Stimulated activated CD8-positive, alpha-beta memory T cell treated with anti-CD3 and anti-CD28 coated beads, Interleukin-4, amount 100 ng/mL, for 48 hours (primary cell): ENCODE measurements at regions not wholly inside any gene's neighbourhood (a gene's known extent, or its start where the extent isn't known, plus 50 kb on each side); places are given as distances from the start of the nearest gene placed in this dataset.
"Not testable (repeated sequence)": the region's sequence is repeated elsewhere in the genome, so short reads cannot be mapped to it uniquely, and the experiment has no call there.

Experiments
- DNase-seq: peaks from one replicate; pipeline ENCODE4 v3.0.0-alpha.2; 2020

DNA sequence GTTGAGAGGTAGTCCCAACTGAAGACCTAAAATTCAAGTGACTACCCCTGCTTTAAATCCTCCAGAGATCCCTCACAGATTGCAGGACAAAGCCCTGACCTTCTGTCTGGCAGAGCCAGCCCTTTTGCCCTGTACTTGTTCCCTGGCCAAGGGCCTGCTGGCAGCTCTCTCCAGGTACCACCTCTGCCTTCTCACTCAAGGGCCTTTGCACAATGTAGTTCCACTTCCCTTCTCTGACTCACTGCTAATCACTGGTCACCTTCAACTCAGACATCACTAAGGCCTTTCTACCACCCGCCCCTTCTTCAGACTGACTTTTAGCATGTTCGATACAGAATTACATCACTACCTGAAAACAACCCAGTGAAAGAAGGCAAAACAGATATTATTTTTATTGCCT, 411.0 kb downstream of the TMEM182 start:
- DNase-seq = no peak

DNA sequence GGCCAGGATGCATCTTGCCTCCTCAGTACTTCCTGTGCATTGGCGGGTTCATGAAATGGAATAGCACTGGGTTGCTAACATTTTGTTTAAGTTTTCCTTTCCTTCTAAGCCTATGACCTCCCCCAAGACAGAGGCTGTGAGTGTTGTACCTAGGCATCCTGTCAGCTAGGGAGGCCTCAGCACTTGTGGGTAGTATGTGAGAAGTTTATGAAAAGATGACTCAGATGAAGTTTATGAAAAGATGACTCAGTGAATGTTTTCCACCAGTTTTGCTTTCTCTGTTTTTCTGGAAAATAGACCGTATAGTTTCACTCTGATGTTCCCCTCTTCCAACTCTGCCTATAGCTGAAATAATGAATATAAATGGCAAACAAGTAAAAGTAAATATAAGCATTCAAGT, 412.9 kb downstream of the TMEM182 start:
- DNase-seq = no peak

DNA sequence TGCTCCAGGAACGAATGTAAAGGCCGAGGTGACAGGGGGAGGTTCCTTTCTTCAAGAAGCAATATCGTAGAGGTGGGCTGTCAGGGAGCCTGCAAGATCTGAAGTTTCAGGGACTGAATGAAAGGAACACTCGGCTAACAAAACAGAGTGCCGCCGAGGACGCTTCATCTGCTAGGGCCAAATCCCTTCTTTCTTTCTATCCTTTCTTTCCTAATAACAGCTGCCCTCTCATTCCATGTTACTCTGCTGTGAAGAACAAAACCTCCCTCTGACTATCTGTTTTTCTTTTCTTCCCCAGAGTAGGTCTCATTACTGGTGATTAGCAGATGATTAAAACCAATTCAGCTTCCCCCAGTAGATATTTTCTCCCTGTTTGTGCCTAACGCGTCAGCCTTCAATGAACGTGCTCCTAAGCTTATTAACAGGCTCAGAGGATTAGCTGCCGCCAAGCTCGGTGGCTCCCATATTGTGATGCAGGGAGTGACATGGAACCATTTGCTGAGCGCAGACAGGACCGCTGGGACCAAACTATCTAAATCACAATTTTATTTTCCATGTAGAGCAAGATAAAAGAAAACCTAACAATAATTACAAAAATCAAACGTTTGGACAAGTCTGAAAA, 414.6 kb downstream of the TMEM182 start:
- DNase-seq = no peak

DNA sequence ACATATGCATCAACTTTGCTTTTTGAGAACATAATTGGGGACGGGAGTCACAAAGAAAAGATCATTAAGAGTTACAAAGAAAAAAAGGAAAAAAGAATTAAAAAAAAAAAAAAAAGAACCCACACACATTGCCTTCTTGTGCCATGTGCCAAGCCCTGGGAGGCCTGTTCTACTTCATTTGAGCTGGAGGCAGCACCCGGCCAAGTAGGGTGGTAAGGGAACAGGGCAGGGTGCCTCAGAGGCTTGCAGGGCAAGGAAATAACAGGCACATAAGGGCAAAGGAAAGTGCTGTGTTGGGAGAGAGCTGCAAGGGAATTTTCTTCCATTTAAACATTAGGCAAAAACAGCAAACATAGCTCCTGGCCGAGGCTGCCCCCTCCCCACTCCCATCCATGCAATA, 418.0 kb downstream of the TMEM182 start:
- no peak for DNase-seq

DNA sequence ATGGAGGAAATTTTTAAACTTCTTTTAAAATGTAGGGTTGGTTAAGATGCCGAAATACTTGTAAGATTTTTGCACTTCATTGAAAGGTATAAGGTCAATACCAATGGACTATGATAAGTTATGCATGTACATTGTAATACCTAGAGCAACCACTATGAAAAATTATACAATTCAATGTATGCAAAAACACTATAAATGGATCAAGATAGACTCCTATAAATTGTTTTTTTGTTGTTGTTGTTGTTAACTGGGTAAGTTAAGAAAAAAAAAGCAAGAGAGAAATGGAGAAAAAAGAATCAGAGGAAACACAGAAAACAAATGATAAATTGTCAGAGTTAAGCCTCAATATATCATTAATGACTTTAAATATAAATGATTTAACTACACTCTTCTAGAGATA, 421.2 kb downstream of the TMEM182 start:
- DNase-seq = no peak

DNA sequence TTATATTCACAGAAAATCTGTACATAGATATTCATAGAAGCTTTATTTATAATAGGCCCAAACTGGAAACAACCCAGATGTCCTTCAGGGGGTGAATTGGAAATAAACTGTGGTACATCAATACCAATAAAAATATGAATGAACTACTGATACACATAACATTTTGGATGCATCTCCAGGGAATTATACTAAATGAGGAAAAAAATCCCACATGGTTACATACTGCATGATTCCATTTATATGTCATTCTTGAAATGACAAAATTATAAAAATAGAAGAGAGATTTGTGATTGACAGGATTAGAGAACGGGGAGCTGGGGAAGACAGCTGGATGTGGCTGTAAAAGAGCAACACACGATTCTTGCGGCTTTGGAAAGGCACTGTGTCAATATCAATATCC, 435.0 kb downstream of the TMEM182 start:
- DNase-seq = no peak

DNA sequence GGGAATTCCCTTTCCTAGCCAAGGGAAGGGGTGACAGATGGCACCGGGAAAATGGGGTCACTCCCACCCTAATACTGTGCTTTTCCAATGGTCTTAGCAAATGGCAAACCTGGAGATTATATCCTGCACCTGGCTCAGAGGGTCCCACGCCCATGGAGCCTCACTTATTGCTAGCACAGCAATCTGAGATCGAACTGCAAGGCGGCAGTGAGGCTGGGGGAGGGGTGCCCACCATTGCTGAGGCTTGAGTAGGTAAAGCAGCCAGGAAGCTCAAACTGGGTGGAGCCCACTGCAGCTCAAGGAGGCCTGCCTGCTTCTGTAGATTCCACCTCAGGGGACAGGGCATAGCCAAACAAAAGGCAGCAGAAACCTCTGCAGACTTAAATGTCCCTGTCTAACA, 438.9 kb downstream of the TMEM182 start:
- DNase-seq = not testable (repeated sequence)

DNA sequence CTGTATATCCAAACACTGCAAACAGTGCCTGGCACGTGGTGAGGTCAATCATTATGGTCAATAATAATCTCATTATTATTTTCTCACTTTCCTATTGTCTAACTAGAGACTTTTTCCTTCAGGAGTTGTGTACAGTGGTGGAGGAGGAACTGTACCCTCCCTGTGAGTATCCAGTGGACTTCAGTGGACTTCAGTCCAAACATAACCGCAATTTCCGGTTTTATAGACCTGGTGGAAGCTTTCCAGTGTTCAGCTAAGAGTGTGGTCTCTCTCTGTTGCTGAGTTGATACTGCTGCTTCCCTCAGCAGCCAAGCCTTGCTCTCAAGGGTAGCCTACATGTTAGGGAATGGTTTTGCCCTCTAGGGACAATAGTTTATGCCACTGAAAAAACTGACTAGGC, 447.1 kb downstream of the TMEM182 start:
- no peak for DNase-seq

DNA sequence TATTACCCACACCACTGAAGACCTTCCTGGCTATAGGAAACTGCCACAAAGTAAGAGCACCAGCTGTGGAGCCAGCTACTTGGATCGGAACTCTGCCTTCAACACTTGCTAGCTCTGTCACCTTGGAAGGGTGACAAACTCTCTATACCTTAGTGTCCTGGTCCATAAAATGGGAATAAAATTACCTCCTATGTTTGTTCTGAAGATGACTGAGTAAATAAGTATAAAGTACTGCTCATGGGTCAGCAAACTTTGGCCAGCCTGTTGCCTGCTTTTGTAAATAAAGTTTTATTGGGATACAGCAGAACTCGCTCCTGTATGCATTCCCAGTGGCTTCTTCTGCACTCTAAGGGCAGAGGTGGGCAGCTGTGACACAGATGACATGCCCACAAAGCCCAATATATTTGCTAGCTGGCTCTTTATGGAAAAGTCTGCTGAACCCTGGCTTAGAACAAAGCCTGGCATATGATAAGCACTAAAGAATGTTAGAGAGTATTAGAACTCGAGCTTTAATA, 451.3 kb downstream of the TMEM182 start:
- DNase-seq = no peak

DNA sequence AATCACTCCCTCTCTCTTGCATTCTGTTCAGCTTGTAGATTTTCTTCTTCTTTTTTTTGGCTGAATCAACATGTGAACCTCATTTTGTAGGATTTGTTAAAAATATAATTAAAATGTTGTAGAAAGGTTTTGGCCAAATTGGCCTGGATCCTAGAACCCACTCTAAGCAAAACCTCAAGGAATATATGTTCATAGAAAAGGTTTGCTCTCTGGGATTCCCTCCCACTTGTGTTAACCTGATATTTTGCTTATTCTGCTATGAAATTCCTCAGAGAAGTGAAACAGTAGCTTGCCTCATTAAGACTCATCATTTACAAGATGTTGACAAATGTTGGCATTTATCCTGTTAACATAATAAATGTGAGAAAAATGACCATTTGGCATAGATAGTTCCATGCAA, 456.7 kb downstream of the TMEM182 start:
- no peak for DNase-seq

DNA sequence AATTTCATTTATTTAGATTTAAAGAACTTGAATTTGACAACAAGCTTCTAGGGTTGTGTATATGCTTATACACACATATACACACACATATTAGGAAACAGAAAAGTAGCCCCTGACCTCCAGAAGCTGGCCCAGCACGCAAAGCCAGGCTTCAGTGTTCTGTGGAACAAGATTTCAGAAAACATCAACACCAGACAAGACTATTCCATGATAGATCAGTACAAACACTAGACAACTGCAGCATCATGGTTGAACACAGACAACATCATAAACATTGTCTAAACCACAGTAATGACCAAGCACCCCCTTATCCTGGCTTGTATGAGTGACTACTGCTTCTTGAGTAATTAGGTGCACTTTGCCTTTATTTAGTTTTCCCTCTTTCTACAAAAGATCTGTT, 457.6 kb downstream of the TMEM182 start:
- DNase-seq = no peak

DNA sequence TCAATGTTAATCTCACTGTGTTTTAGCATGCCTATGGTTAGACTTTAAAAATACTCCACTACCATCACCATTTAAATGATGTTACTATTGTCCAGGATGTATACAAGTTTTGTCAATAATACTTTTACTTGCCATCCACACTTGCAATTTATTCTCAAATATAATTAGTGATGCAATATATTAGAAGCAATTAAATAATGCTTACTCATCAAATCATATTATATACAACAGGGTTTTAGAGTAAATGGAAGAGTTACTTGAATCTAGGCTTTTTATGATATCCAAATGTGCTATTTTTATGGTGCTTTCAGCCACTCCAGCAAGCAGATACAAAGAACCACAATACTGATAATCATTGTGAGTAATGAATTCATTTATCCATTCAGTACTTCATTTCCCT, 461.1 kb downstream of the TMEM182 start:
- no peak for DNase-seq

DNA sequence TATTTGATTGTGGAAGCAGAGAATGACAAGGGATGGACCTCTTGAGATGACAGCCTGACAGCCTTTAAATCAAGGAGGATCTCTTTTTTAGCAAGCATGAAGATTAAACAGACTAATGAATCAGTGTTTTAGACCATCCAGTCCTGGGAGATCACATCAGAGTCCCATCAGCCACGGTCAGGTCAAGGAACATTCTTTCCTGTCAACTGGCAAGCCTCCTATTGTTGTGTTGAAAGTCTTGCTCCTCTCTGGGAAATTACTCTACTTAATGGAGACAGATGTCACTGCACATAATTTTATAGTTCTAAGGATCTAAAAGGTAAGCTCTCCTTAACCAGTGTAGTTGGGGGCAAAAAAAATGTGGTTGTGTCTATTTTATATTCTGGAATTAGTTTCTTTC, 469.0 kb downstream of the TMEM182 start:
- DNase-seq = no peak

DNA sequence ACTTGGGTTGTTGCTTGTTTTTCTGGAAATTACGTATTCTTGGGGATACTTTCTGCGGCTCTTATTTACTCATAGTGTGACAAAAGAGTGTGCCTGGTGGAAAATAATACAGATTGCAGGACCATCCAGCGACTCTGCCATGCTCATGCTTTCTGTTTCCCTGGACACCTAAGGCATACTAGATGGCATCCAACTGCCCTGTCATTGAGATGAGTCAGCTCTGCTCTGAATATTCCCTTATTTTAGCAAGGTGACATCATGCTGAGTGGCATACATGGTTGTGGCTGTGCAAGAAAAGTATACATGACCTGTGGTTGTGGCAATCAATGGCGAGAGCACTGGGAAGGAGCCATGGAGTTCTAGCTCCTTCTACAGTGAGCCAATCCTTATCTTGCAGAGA, 471.0 kb downstream of the TMEM182 start:
- DNase-seq = no peak

DNA sequence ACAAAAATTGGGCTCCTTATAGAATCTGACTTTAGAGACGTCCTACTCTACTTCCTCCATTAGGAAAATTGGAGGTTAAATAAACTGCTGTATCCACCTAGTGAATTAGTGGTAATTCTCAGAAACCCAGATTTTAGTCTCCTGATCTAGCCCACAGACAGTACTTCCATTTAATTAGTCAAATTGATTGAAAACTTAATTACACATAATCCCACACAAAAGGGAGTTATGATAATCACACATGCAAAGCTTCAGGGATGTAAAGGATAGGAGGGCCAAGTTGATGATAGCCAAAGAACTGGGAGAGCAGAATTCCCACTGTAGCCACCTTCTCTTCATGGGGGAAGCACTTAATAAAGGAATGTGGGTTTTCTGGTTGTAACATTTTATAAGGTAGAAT, 471.9 kb downstream of the TMEM182 start:
- DNase-seq = no peak

DNA sequence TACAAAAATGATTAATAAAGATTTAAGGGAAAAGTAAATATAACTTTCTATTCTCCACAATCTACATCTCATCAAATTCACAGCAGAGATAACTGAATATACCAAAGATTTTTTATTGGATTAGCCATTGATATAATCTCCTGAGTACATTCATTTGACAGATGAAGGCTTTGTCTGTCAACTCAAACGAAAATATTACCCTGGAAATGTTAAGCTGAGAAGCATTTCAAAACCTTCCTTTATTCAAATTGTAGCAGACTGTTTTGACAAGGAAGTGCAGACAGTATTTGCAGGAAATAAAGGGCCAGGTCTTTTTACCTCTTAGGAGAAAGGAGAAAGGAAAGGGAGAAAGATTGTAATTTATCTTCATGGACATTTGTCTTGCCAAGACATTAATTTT, 473.5 kb downstream of the TMEM182 start:
- no peak for DNase-seq

DNA sequence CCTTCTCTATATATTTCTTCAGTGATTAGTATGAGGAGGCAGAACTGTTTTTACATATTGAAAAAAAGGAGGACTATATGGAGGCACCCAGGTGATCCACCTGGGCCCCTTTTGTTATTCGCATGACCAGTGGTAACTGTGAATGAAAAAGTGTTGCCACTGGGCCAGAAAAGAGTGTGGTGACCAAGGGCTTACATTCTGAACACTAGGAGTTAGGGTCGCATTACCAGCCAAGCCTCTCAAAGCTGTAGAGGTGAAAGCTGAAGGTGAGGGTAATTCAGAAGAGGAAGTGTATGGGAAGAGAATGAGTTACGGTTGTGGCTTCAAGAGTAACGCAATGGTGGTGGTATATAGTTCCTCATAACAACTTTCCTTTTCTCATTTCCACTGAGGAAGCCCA, 487.6 kb downstream of the TMEM182 start:
- DNase-seq = no peak

DNA sequence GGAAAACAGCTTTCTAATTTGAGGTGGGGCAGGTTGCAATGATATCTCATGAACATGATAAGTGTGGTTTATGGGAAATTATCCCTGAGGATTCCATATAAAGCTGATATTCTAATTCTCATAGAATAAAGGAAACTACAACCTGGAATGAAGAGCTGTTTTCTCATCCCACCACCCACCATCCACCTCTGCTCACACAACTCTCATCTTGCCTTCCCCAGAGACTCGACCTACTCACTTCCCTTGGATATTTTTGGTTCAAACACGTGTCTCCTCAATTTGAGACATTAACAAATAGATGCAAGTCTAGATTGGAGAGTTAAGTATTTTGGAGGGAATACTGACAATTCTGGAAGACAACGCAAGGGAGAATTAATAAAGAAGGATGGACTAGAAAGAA, 490.9 kb downstream of the TMEM182 start:
- no peak for DNase-seq

DNA sequence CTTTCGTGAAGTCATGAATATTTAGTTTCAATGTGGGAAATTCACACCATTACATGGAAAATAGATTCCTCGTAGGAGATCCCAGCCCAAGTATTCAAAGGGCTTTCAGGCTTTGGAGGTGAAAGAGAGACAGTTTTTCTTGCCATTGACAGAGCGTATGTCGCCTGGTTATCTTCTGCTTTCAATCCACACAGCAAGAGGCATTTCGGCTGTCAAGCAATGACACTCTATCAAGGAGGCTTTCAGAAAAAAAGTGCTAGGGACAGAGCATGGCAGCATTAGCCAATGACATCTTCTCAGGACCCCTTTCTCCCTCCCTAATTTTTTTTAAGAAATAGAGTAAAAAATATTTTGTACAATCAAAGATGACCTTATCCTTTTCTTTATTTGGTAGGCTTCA, 492.8 kb downstream of the TMEM182 start:
- no peak for DNase-seq

DNA sequence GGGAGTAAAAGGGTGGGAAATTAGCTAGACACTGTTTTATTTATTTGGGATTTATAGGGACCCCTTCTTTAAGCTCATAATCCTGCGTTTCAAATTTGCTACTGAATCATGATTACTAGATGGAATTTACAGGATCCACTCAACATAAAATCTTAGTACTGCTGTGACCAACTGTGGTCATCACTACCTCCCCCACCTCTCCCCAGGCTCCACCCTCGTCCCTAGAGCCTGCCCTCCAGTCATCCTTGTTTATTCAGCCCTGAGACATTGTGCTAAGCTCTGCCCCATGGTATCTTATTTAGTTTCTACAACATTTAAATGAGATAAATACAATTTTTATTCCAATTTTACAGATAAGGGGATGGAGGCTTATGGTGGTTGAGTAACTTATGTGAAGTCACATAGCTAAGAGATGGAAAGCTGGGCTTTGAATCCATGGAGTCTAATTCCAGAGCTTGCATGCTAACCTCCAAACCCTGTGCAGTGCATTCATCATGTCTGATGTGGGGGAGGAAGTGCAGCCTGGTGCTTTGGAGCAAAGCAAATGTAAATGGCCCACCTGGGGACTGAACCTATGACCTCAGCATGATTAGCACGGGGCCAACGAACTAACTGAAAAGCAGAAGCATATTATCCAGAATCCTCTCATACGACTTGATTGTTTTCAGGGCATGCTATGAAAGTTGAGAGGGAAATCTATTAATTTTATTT, 502.4 kb downstream of the TMEM182 start:
- DNase-seq = no peak

DNA sequence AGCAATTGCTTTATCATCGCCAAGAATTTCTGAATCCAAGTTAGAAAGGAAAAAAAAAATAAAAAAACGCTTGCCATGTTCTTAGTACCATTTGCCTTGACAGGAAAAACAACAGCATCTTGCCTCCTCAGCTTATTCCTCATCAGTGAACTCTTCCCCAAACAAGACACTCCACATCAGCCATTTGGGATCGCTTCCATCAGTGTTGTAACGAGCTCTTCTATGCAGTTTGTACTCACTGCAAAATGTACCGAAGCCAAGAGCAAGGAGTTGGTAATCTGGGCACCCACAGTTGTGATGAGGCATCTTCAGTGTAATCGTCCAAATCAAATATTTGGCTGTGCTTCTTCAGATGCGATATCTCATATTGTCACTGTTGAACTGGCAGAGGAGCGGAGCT, 503.7 kb downstream of the TMEM182 start:
- no peak for DNase-seq

DNA sequence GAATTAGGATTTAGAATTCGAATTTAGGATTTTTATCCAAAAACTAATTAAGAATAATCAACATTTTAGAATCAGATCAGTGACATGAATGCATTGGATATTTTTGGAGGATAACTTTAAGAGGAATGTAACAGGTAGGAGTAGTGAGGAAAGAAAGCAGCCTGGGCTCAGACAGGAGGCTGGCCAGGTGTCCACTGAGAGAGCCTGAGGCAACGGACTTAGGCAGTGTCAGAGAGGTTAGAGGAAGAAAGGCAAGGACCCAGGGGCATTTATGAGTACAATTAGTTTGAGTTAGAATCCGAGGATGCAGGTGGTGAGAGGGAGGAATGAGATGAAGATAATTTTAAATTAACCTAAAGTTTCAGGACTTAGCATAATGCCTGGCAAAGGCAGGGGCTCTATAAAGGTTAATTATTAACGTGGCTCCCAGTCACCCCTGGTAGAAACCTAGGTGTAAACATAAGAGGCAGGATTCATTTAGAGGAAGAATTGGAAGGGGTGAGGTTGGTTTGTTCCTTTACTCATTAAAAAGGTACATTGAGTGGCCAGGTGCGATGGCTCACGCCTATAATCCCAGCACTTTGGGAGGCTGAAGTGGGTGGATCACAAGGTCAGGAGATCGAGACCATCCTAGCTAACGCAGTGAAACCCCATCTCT, 507.1 kb downstream of the TMEM182 start:
- DNase-seq = no peak

DNA sequence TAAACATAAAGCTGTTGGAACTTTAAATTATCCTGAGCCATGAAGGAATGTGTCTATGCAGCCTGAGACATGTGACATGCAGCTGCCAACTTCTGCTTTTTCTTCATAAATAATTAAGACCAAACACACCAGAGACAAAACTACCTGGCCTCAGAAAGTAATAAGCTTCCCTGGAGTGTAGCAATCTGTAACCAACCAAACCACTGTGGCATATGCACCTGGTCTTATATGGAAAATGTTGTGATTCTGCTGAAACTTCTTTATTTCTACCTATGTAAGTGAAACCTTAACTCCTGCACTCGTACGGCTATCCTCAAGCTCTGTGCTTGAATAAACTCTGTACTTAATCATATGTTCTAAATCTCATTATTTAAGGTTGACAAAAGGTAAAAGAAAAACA, 515.0 kb downstream of the TMEM182 start:
- no peak for DNase-seq

DNA sequence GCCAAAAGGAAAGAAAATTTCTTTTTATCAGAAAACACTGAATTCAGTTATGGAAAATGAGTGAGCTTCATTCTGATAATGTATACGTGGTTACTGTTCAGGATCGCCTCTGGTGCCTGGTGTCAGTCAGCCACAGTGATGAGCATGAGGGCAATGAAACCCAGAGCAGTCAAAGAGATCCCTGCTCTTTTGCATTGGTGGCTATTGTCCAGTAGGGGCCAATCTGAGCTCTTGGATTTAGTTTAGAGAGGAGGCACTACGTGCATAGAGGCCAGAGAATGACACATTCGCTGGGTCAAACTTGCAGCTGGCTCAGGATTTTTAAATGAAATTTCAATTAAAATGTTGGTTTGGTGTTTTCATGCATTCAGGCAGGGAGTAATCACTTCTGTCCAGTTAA, 522.9 kb downstream of the TMEM182 start:
- no peak for DNase-seq
